ENCODE measurements at regions not wholly inside any gene's neighbourhood (a gene's known extent, or its start where the extent isn't known, plus 50 kb on each side); places are given as distances from the start of the nearest gene placed in this dataset.
A peak's percentile ranks its signal among the peaks of the same experiment; 100 is the strongest.

GRCh38 chr20:48541581-48542071, 286.2 kb downstream of the PREX1 start (continued):
- TF ChIP-seq E2F4 (IDR thresholded peaks at IDR 0.05; ENCODE audit: low read depth, low read length) (no peak), FOS (IDR thresholded peaks at IDR 0.05; ENCODE audit: borderline replicate concordance, extremely low read depth, insufficient read length) (no peak), BCL11A (IDR thresholded peaks at IDR 0.05; ENCODE audit: low read depth, low read length) (peak; percentile 73; the same call in 1 of the 2 replicates), RUNX3 (IDR thresholded peaks at IDR 0.05; ENCODE audit: low read length) (peak; percentile 98), KDM1A (IDR thresholded peaks at IDR 0.05; ENCODE audit: borderline replicate concordance) (no peak), TBL1XR1 (IDR thresholded peaks at IDR 0.05; ENCODE audit: low read depth, low read length) (peak; percentile 85), NR2F1 (conservative IDR thresholded peaks at IDR 0.05) (no peak; the same call in 1 of the 2 replicates), CHD2 (IDR thresholded peaks at IDR 0.05; ENCODE audit: borderline replicate concordance, low read depth, low read length) (no peak), TCF12 (IDR thresholded peaks at IDR 0.05; ENCODE audit: low read depth, low read length) (peak; percentile 78), SUPT20H (IDR thresholded peaks at IDR 0.05; ENCODE audit: borderline replicate concordance, control insufficient read depth, low read depth, low read length) (no peak), ZNF687 (IDR thresholded peaks at IDR 0.05) (no peak), NRF1 (conservative IDR thresholded peaks at IDR 0.05; ENCODE audit: low read depth, low read length) (no peak), POLR2AphosphoS2 (IDR thresholded peaks at IDR 0.05; ENCODE audit: low read depth, low read length) (no peak), POLR2A (IDR thresholded peaks at IDR 0.05; ENCODE audit: low read depth, low read length) (no peak), SRF (IDR thresholded peaks at IDR 0.05; ENCODE audit: low read depth in 2 of 2, low read length in 2 of 2) (no peak), ZNF622 (IDR thresholded peaks at IDR 0.05) (no peak), RBBP5 (conservative IDR thresholded peaks at IDR 0.05) (no peak), MLLT1 (IDR thresholded peaks at IDR 0.05) (no peak), NFXL1 (IDR thresholded peaks at IDR 0.05; ENCODE audit: borderline replicate concordance) (no peak), TARDBP (IDR thresholded peaks at IDR 0.05; ENCODE audit: borderline replicate concordance) (peak; percentile 25; the same call in 1 of the 2 replicates), HDAC6 (IDR thresholded peaks at IDR 0.05; ENCODE audit: unreplicated experiment) (no peak), EGR1 (IDR thresholded peaks at IDR 0.05; ENCODE audit: borderline replicate concordance in 1 of 2, low read depth in 2 of 2, low read length in 2 of 2) (no peak), ATF3 (IDR thresholded peaks at IDR 0.05; ENCODE audit: borderline replicate concordance, extremely low read depth, low read depth, low read length) (no peak)
